T-helper 1 cell treated with Interleukin-12 subunit alpha and Interleukin-12 subunit beta and Interleukin-4 antibody, amounts not matched to agents 30 ng/mL and 1 ng/mL, for 36 hours (primary cell): ENCODE measurements at regions not wholly inside any gene's neighbourhood (a gene's known extent, or its start where the extent isn't known, plus 50 kb on each side); places are given as distances from the start of the nearest gene placed in this dataset.
"Not testable (repeated sequence)": the region's sequence is repeated elsewhere in the genome, so short reads cannot be mapped to it uniquely, and the experiment has no call there.

ENCODE experiments used
- intact Hi-C: fragments of 100-400 bp; cut with micrococcal nuclease; formaldehyde crosslinking; loops from one replicate; pipeline ENCODE4 v1.15.1; 2024

GRCh38 chr3:181919375-181919774 lies 207.7 kb downstream of the SOX2 start:
- intact Hi-C loops = no loop called here

DNA sequence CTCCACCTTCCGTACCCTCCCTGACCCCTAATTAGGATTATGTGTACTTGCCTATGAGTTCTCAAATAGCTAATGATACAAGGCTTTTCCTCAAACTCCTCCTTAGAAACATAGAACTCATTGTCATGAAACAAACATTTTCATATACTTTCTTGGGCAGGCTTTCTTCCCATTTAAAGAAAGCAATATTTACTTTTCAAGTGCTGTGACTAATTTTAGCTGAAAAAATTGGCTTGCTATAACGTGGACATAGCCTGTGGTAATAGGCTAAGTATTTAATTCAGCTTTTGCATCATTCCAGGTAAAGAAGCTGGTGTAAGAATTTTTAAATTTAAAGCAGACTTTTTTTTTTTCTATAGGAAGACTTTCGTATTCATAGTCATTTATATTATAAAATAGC lies 208.7 kb downstream of the SOX2 start:
- intact Hi-C loops = no loop called here

GRCh38 chr3:181921220-181921619 lies 209.5 kb downstream of the SOX2 start:
- intact Hi-C loops = no loop called here

- intact Hi-C loops = not testable (repeated sequence)
These were observed 214.1 kb downstream of the SOX2 start for GRCh38 chr3:181925841-181926240.

- intact Hi-C loops = no loop called here
These were observed 217.8 kb downstream of the SOX2 start for GRCh38 chr3:181929501-181929900.

- intact Hi-C loops = no loop called here
These were observed 218.4 kb downstream of the SOX2 start for GRCh38 chr3:181930105-181930504.

DNA sequence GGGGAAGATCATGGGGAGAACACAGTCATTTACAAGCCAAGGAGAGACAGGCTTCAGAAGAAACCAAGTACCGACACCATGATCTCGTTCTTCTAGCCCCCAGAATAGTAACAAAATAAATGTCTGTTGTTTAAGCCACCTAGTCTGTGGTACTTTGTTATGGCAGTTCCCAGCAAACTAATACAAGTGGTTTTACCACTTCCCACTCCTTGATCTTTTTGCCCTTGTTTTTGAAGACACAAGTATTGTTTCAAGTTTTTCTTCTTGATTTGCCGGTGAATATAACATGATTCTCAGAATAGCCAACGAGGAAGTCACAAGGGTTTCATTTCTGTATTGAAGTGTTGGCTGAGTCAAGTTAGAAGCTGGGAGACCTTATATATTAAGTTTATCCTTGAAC lies 220.3 kb downstream of the SOX2 start:
- intact Hi-C loops = no loop called here

DNA sequence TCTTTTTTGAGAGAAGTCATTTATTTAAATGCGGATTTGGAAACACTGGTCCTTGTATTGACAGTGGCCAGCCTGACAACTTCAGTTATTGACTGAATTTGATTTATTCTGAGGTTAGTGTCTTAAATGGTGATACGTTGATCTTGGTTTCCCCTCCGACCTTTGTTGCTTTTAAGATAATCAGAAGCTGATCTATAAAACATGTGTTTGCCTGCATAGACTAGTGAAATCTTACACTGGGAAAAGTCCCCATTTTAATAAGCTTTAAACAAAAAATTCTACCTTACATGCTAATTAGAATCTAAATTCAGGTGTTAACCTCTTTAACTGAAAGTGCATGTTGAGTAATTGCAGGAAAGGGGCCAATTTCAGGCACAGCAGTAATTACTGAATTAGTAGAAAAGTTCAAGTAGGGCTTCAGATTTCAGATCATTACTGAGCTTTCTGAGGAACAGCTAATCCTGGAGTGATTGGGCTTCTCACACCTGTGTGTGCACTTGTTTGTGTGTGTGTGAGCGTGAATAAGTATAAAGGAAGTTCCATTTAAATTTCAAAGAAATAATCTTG lies 221.4 kb downstream of the SOX2 start:
- intact Hi-C loops = no loop called here

DNA sequence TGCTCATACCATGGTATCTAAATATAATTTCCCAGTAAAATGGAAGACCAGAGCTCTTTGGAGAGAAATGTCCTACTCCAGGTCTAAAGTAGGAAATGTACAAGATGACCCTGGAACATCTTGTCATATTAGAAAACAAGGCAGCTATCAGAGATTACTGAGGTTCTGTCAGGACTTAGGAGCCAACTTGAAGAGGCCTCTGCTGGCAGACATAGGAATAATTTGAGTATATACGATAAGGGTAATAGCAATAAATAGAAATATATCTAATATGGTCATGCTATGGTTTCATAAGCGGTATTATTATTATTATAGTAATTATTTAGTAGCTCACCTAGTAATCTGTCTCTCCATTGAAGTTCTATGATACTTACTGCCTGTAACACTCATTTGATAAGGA lies 224.2 kb downstream of the SOX2 start:
- intact Hi-C loops = no loop called here

DNA sequence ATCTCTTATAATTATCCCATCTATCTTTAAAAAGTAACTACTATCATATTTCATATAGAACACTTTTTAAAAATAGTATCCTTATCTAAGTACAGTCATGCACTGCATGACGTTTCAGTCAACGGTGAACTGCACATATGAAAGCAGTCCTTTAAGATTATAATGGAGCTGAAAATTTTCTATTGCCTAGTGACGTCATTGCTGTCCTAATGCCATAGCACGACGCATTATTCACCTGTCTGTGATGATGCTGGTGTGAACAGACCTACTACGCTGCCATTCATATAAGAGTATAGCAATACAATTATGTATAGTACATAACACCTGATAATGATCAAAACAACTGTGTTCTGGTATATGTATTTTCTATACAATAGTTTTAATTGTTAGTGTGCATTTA lies 225.0 kb downstream of the SOX2 start:
- intact Hi-C loops = no loop called here

GRCh38 chr3:181938580-181938979 lies 226.9 kb downstream of the SOX2 start:
- intact Hi-C loops = not testable (repeated sequence)

DNA sequence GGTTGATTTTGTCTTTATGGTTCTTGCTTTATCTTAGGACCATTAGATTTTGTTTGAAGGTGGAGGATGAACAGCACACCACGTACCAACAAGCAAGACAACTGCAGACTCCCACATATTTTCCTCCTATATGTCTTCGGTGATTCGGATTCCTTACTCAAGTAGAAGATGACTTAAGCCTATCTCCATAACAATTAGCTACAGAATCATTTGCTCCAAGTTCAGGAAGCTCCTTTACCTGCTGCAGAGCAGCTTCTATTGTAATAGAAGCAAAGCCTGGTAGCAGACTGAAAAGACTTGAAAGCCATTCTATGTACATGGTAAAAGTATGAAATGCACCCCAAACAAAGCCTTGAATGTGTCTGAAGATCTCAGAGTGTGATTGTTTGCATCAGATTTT lies 229.0 kb downstream of the SOX2 start:
- intact Hi-C loops = no loop called here

DNA sequence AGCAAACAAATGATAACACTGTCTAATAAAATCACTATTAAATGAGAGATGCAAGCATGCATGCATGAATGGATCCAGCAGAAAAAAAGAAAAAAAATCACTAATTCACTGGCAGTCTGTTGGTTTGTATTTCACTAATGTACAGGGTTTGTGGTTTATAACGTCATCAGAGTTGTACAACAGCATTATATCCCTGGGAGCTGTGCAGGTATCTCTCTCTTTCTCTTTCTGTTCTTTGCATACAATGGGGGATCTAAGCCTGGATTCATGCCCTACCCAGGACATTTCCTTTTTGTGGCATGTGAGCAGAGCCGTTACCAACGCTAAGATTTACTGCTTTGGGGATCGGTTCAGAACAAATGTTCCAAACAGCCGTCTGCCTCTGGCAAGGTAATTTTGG lies 229.5 kb downstream of the SOX2 start:
- intact Hi-C loops = no loop called here

DNA sequence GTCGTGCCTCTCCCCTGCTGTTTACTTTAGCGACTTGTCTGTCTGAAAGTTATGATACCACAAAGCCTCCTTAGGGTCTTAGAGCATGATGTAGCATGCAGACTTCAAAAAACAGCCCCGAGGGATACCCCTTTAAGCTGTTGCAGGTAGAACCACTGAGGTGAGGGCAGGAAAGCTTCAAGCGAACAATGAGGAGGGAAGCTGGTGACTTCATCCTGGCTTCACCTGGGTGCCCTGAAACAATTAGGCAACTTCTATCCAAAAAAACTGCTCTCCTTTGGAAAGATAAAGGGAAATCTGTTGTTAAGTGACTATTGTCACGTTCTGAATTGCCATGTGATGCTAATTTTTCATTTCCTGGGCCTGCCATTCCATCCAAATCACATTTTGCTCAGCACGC lies 231.6 kb downstream of the SOX2 start:
- intact Hi-C loops = no loop called here

DNA sequence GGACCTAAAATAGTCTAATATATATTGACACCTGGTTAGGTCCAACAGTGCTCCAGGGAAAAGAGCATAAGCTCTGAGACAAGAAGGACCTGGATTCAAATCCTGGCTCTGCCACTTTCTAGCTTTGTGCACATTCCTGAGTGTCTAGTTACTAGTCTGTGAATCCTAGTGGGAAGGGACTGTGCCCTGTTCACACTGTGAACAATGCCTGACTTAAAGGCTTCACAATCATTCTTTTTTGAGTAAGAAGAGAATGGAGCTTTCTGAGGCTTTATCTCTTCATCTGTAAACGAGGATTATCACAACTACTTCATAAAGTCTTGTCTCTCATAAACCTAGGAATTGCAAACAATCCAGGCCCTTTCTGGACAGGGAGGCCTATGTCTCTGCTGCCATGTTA lies 235.9 kb downstream of the SOX2 start:
- intact Hi-C loops = no loop called here

GRCh38 chr3:181948286-181948685 lies 236.6 kb downstream of the SOX2 start:
- intact Hi-C loops = no loop called here

DNA sequence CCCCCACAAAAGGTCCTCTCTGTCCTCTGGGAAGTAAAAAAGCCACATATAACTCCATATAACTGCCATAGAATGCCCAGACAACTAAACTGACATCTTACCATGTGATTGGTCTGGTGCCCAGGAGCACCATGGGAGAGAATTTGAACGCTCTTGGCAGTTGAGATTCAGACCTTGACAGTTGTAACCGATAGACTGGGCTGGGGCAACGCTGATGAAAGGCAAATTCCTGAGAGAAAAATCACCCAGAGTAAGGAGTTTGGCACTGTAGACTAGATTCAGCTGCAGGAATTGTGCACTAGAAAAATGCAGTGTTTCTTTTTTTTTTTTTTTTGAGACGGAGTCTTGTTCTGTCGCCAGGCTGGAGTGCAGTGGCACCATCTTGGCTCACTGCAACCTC lies 240.5 kb downstream of the SOX2 start:
- intact Hi-C loops = no loop called here

DNA sequence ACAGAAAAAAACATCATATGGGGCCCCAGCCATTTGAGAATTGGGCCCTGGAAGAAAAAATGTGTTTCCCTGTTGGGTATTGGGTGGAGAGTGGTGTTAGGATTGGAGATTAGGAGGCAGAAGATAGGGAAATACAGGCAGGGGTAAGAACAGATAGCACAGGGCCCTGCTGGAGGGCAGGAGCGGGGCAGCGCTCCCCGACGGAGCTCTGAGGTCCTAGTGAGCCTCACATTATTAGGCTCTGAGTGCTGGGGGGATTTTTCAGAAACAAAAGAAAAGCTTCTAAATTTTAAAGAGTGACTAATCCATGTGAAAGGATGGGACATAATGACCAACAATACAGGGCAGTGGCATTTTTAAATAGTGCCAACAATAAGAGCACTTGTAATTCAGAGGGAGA lies 241.2 kb downstream of the SOX2 start:
- intact Hi-C loops = no loop called here

GRCh38 chr3:181955566-181955965 lies 243.8 kb downstream of the SOX2 start:
- intact Hi-C loops = no loop called here

DNA sequence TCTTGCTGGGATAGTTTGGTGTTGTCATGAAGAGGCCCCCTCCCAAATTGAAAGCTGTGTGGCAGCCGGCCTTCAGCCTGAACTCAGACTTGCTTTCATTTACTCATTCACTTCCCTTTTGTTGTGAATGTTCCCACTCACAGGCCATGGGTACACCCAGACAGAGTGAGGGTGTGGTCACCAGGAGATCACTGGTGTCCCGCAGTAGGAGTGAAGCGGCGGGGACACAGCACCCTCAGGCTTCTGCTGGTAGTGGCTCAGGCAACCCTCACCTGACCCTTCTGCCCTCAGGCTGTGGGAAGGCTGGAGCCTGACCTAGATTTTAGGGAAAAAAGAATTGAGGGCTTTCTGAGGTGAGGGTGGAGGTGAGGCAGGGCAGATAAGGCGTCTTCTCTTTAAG lies 244.4 kb downstream of the SOX2 start:
- intact Hi-C loops = no loop called here

DNA sequence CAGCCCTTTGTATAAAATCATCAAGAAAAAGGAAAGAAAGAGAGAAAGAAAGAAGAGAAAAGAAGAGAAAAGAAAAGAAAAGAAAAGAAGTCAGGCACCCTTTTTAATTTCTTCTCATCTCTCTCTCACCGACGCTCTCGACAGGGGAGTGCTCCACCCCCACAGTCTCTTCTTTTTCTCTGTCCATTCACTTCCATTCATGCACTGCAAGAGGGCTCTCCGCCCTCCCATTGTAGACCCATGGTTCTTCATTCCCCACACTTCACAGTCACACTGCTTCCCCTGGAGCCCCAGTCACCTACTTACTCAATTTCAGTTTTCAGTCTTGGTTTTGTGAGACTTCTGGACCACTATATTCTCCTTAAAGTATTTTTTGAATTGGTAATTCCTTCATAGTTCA lies 254.7 kb downstream of the SOX2 start:
- intact Hi-C loops = no loop called here

DNA sequence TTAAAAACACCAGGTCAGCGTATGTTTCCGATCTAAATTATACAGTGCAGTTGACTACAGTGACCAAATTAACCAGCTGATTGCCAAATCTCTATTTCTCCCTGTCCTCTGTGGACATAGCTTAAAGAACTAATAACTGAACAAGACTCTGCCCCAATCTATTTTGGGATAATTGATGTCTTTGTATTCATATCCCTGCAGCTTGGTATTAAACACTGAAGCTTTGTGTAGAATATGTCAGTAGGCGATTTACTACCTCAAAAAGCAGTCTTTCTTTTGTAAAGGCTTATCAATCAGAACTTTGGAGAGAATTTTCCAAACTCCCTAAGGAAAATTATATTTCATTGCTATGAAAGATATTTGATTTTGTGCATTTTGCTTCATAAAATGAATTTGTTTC lies 258.2 kb downstream of the SOX2 start:
- intact Hi-C loops = no loop called here

DNA sequence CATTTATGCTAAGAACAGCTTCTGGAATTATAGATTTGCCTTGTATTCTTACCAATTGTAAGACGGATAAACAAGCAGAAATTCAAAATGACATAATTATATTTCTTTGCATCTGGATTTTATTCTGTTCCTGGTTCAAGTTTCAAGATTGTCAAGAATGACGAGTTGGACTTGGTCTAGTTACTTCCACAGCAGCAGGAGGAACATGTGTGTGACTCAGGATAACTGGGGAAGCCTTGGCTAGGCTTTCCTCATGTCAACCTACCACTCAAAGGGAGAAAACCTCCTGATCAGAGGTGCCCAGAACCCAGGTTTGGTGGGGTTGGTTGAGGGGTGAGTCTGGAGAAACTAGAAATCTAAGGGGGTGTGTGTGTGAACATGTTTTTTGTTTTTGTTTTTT lies 259.7 kb downstream of the SOX2 start:
- intact Hi-C loops = no loop called here

- intact Hi-C loops = no loop called here
These were observed 262.5 kb downstream of the SOX2 start for GRCh38 chr3:181974198-181974597.
